T47D (cell line): ENCODE measurements at regions not wholly inside any gene's neighbourhood (a gene's known extent, or its start where the extent isn't known, plus 50 kb on each side); places are given as distances from the start of the nearest gene placed in this dataset.

ENCODE experiments used
- DNase-seq, 2 experiments: peaks; one replicate each; pipeline versions ENCODE4 v3.0.0 to v3.0.0-alpha.2; 2011 to 2012; ENCODE audit warnings: low read depth in 1 of 2, low spot score in 1 of 2
- JUND ChIP-seq: IDR thresholded peaks from 2 replicates; pipeline ENCODE4 v1.6.1; 2012; ENCODE audit warnings: low read depth
- in situ Hi-C: cut with HindIII; loops from 2 replicates; pipeline ENCODE4 v1.10.0; 2016; ENCODE audit warnings: low sequenced_read_pairs, low pct_unique_long_range_greater_than_20kb

DNA sequence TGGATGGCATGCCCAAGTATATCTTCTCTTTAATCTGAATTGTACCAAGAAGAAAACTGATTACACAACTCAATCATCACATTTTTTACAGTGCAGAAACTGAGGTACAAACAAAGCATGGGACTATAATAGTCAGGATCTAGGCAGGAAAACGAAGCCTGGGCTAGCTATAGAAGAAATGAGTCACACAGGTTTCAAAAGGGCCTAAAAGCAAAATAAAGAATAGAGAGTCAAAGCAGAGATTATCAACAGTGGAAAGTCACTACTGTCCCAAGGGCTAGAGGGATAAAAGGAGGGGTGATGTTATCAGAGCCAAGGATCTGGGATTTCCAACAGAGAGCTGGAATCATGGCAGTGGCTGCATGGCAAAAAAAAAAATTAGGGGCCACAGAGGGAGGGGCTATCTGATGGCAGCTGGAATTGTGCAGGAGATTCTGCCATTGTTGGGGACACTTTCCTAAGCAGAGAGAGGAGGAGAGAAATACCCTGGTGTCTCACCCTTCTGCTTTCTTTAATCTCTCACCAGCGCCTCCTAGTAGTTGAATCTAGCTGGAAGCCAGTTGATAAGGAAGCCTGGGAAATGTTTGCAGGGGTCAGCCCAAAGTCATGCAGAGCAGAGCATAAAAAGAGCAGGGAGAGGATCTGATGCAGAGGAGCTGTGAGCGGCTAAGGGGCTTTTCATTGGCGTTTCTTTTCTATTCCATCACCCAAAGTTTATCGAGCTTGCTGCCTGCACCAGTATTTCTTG, 343.2 kb downstream of the ACTL7B start:
- TF ChIP-seq JUND, result no peak
- in situ Hi-C loops, result no loop called here
- no peak for DNase-seq

- no peak for DNase-seq
- TF ChIP-seq JUND, result no peak
- in situ Hi-C loops, result no loop called here
Measured at GRCh38 chr9:108511307-108511706, 344.5 kb downstream of the ACTL7B start.

DNA sequence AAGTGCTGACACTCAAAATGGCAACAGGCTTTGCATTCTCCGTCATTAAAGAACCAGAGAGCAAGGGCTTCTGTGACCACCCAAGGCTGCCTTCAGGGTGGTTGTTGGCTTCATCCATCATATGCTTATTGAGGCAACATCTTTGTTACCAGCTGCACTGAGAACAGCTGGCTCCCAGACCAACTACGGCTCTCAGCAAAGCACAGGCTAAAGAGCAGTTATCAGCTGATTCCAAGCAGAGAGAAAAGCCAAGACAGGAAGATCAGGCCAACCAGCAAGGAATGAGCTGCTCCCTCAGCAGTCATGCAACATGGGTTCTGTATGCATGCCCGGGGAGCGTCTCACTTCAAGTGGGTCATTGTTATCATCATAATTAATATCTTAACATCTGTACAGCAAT, 358.9 kb downstream of the ACTL7B start:
- in situ Hi-C loops, result no loop called here
- no peak for TF ChIP-seq JUND
- DNase-seq, result no peak

DNA sequence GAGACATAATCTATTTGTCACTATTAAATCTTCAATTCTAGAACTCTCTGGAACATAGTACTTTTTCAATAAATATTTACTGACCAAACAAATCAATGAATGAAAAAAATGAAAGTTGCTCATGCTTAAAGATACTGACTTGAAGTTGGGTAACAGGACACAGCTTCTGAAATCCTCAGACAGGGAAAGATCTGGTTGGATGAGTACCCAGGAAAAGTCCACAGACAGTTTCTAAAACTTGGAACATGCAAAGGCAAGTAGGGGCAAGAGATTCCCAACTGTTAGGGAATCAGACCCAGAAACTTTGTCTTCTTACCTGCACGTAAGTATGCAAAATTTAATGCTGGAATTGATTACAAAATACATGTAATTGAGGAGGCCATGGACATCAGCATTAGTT, 366.2 kb downstream of the ACTL7B start:
- in situ Hi-C loops, result no loop called here
- TF ChIP-seq JUND, result no peak
- no peak for DNase-seq

DNA sequence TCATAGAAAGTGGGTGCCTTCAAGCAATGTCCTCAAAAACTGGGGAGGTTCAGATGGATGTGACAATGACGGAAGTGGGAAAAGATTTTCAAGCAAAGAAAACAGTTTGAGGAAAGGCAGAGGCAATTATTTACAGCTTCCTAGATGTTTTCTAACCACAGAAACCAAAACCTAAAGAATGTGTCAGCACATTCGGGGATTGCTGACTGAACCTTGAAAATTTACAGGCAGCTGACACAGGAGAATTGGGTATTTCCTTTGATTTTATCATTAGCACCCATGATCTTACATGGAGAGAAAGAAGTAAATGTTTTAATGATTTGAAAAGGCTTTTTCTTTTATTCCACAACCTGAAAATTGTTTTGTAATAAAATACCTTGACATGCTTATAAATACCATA, 369.0 kb downstream of the ACTL7B start:
- no peak for TF ChIP-seq JUND
- in situ Hi-C loops, result no loop called here
- no peak for DNase-seq

GRCh38 chr9:108484468-108484867, 371.3 kb downstream of the ACTL7B start:
- in situ Hi-C loops, result no loop called here
- no peak for TF ChIP-seq JUND
- no peak for DNase-seq

DNA sequence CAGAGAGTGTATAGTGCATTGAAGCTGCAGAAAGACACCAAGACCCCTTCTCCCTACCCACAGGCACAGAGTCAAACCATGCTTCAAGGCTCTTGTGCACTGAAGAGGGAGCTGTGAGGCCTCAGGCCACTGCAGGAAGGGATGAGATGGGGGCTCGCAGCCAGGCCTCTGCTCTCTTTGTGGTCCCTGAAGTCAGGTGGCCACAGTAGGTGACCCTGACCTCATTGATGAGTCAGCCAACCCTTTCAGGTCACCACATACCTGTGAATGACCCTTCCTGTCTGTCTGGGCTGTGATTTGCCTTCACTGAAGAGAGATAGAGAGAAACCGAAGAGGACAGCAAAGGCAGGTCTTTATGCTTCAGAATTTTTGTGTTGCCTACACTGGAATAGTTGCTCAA, 372.1 kb downstream of the ACTL7B start:
- no peak for DNase-seq
- TF ChIP-seq JUND, result no peak
- in situ Hi-C loops, result no loop called here

GRCh38 chr9:108479989-108480652, 375.7 kb downstream of the ACTL7B start:
- no peak for DNase-seq
- TF ChIP-seq JUND, result no peak
- in situ Hi-C loops, result no loop called here

DNA sequence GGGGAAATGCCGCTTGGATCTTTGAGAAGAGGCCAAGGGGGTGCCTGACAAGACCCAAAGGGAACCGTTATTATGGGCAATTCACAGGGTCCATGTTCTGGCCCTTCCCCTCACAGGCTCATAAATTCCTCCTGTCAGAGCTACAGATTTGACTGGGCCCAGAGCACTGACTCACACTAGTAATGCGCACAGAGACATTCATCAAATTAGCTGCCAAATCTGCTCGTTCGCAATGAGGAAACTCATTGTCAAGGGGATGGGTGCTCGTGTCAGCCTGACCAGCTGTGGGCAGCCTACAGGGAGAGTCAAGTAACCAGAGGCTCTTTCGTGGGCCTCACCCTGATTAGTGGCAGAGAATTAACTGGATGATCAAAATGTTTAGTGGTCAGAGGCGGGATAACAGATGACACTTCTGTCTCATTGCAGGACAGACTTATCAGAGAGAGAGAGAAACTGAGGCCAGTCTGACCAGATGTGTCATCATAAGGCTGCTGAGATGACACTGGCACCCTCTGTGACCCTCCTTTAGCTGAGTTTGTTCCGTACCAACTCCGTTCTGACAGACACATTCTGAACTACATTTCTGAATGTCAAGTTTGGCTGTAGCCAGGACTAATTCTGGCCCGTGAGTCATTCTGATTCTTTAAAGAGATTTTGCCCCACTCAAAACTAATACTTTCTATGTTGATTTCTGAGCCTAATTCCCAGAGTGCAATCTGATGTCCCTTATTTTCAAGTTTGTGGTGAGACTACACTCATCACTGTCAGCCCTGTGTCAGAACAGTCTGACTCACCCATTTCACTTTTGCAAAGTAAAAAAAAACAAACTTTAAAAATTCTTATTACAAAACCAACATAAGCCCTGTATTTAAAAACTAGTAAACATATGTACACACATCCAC, 377.1 kb downstream of the ACTL7B start:
- DNase-seq, result peak in 1 of 2 experiments; percentile 51
- TF ChIP-seq JUND, result no peak
- in situ Hi-C loops, result no loop called here

DNA sequence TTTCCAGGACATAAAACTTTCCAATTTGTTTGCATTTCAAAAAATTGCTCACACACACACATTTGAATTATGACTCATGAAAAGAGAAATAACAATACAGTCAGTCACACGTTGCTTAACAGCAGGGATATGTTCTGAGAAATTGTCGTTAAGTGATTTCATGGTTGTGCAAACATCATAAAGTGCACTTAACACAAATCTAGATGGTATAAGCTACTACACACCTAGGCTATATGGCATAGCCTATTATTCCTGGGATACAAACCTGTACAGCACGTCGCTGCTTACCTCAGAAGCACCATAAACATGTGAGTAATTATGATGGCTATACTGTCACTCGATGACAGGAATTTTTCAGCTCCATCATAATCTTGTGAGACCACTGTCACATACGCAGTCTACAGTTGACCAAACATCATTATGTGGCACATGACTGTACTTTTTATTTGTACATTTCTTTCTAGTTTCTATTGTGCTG, 378.2 kb downstream of the ACTL7B start:
- DNase-seq, result peak in 1 of 2 experiments; percentile 19
- TF ChIP-seq JUND, result no peak
- in situ Hi-C loops, result no loop called here

- TF ChIP-seq JUND, result no peak
Measured at GRCh38 chr9:108476574-108476973, 379.2 kb downstream of the ACTL7B start.

GRCh38 chr9:108475813-108476212, 380.0 kb downstream of the ACTL7B start:
- in situ Hi-C loops, result no loop called here
- TF ChIP-seq JUND, result no peak
- DNase-seq, result no peak

More at GRCh38 chr9:108476574-108476973, 379.2 kb downstream of the ACTL7B start:
- DNase-seq, result no peak
- in situ Hi-C loops, result no loop called here

GRCh38 chr9:108474356-108474755, 381.4 kb downstream of the ACTL7B start:
- in situ Hi-C loops, result no loop called here
- no peak for TF ChIP-seq JUND
- no peak for DNase-seq
